Right lobe of liver (tissue), 6 donors: ENCODE measurements at regions not wholly inside any gene's neighbourhood (a gene's known extent, or its start where the extent isn't known, plus 50 kb on each side); places are given as distances from the start of the nearest gene placed in this dataset.

Experiments used
- ATAC-seq, 4 donors: fragments of 200-7000 bp; cut with Tn5 transposase; one replicate each; pipeline ENCODE4 v1.9.1; 2020; ENCODE audit warnings: mild to moderate bottlenecking in 4 of 4, moderate library complexity in 4 of 4
- DNase-seq, 3 donors: peaks; one replicate each; pipeline ENCODE4 v3.0.0-alpha.2; 2020
- H3K27ac ChIP-seq, 3 donors: fragments of 200-600 bp; one replicate each; pipeline ENCODE4 v1.8.0; 2022
- H3K27me3 ChIP-seq, 2 donors: fragments of 200-600 bp; one replicate each; pipeline ENCODE4 v1.8.0; 2022
- H3K36me3 ChIP-seq, 4 donors: fragments of 200-600 bp; sonication (generic) in 1 of 4; one replicate each; pipeline versions ENCODE4 v1.5.1 to v1.8.0; 2017 to 2022; ENCODE audit warnings: control low read depth in 1 of 4
- H3K4me1 ChIP-seq, 4 donors: fragments of 200-600 bp; sonication (generic) in 1 of 4; one replicate each; pipeline versions ENCODE4 v1.5.1 to v1.8.0; 2017 to 2022; ENCODE audit warnings: control low read depth in 1 of 4
- H3K4me3 ChIP-seq, 3 donors: fragments of 200-600 bp; one replicate each; pipeline ENCODE4 v1.8.0; 2022
- H3K9me3 ChIP-seq, 4 donors: fragments of 200-600 bp; sonication (generic) in 1 of 4; one replicate each; pipeline versions ENCODE4 v1.5.1 to v1.8.0; 2017 to 2022; ENCODE audit warnings: control low read depth in 1 of 4
- POLR2A ChIP-seq: fragments of 450-650 bp; IDR thresholded peaks from one replicate; pipeline ENCODE4 v1.6.1; 2017; ENCODE audit warnings: antibody characterized with exemption, mild to moderate bottlenecking
- WGBS: methylation state at CpG from one replicate; pipeline ENCODE4 v1.1.6; 2018; ENCODE audit warnings: low coverage, low lambda C conversion rate; ENCODE audit not compliant: insufficient coverage; ENCODE audit errors: missing lambda C conversion rate; 5-methylcytosine and 5-hydroxymethylcytosine counted together
- intact Hi-C, 2 donors: fragments of 100-400 bp; cut with DNase I; formaldehyde crosslinking; loops; one replicate each; pipeline versions ENCODE4 v1.11.2 to v1.14.1; 2022
- TF ChIP-seq, protein P1 (sequence below), 4 donors: fragments of 200-600 bp in 3 of 4; fragments of 450-650 bp in 1 of 4; IDR thresholded peaks; one replicate each; pipeline versions ENCODE4 v1.5.1 to v1.8.0; 2016 to 2022; ENCODE audit warnings: antibody characterized with exemption in 4 of 4, mild to moderate bottlenecking in 2 of 4
- donor health status: DM: no; HTN: yes; CAD: no.
- donor health status: DM: no; HTN: no; CAD: no.
- donor health status: DM: no; HTN: no; CAD: no.
- donor health status: DM: no; HTN: yes; CAD: no.
- donor health status: DM: no; HTN: yes; CAD: no.

GRCh38 chr22:47372596-47373385 lies 610.3 kb downstream of the TBC1D22A start:
- WGBS, result 74% methylated on average over 16 of the region's 27 CpGs
- Histone ChIP-seq H3K9me3 (no peaks in the 10 kb centered on the region), H3K4me1 (no peaks in the 10 kb centered on the region), H3K4me3 (no peak overlapping the region), H3K36me3 (no peaks in the 10 kb centered on the region), H3K27me3 (no peaks in the 10 kb centered on the region), H3K27ac (no peak overlapping the region)
- DNase-seq (peak in 2 of 3 donors; percentile 33 to 46), ATAC-seq (no peak)
- intact Hi-C loops, result no loop called here
- TF ChIP-seq, protein P1, sequence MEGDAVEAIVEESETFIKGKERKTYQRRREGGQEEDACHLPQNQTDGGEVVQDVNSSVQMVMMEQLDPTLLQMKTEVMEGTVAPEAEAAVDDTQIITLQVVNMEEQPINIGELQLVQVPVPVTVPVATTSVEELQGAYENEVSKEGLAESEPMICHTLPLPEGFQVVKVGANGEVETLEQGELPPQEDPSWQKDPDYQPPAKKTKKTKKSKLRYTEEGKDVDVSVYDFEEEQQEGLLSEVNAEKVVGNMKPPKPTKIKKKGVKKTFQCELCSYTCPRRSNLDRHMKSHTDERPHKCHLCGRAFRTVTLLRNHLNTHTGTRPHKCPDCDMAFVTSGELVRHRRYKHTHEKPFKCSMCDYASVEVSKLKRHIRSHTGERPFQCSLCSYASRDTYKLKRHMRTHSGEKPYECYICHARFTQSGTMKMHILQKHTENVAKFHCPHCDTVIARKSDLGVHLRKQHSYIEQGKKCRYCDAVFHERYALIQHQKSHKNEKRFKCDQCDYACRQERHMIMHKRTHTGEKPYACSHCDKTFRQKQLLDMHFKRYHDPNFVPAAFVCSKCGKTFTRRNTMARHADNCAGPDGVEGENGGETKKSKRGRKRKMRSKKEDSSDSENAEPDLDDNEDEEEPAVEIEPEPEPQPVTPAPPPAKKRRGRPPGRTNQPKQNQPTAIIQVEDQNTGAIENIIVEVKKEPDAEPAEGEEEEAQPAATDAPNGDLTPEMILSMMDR (IDR thresholded peaks at IDR 0.05), result no peak
- TF ChIP-seq POLR2A, result no peak

GRCh38 chr22:47372111-47372581 lies 609.7 kb downstream of the TBC1D22A start:
- H3K27me3 ChIP-seq, result no peaks in the 10 kb centered on the region
- no peaks in the 10 kb centered on the region for H3K36me3 ChIP-seq
- H3K4me3 ChIP-seq, result no peak overlapping the region
- WGBS, result 60% methylated on average over 7 of the region's 15 CpGs
- intact Hi-C loops, result no loop called here
- ATAC-seq (no peak), DNase-seq (peak in 2 of 3 donors; percentile 27 to 31)
- H3K27ac ChIP-seq, result no peak overlapping the region
- no peaks in the 10 kb centered on the region for H3K4me1 ChIP-seq
- no peaks in the 10 kb centered on the region for H3K9me3 ChIP-seq
- TF ChIP-seq, protein P1 (IDR thresholded peaks at IDR 0.05), result no peak
- no peak for TF ChIP-seq POLR2A

- H3K4me1 ChIP-seq, result no peaks in the 10 kb centered on the region
- DNase-seq (peak in 1 of 3 donors; percentile 39), ATAC-seq (no peak)
- 66% methylated on average over 12 of the region's 15 CpGs for WGBS
- H3K27me3 ChIP-seq, result no peaks in the 10 kb centered on the region
- no peak overlapping the region for H3K27ac ChIP-seq
- no peak for TF ChIP-seq POLR2A
- TF ChIP-seq, protein P1 (IDR thresholded peaks at IDR 0.05), result no peak
- H3K36me3 ChIP-seq, result no peaks in the 10 kb centered on the region
- H3K9me3 ChIP-seq, result no peaks in the 10 kb centered on the region
- intact Hi-C loops, result no loop called here
- no peak overlapping the region for H3K4me3 ChIP-seq
These were observed 609.0 kb downstream of the TBC1D22A start for GRCh38 chr22:47371263-47372090.

DNA sequence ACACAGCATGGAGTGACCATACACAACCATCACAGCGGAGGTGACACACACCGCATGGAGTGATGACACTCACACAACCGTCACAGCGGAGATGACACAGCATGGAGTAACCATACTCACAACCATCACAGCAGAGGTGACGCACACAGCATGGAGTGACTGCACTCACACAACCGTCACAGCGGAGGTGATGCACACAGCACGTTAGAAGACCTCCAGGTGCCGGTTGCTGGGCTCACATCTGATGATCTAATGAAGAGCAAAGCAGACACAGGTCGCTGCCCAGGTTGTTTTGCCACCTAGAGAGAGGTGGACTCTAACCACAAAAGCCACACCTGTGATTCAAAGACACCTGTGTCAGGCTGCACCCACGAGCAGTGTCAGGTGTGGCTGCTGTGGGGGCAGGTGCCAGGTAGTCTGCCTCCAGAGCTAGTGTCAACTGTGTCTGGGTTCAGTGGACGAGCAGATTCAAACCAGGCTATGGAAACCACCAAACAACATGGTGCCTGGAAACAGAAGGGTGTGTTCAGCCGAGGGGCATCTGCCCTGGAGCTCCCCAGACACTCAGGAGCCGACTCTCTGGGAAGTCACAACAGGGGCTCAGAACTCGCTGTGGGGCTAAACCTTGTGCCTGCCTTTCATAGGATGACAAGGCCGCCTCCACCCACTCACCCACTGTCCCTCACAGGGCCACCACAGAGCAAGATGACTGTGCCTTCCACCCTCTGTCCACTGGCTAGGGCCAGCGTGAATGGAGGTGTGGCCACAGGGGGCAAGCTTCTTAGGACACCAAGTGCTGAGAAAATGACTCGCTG lies 608.2 kb downstream of the TBC1D22A start:
- no peaks in the 10 kb centered on the region for H3K27me3 ChIP-seq
- ATAC-seq, result no peak
- H3K36me3 ChIP-seq, result no peaks in the 10 kb centered on the region
- intact Hi-C loops, result no loop called here
- no peak overlapping the region for H3K4me3 ChIP-seq
- no peaks in the 10 kb centered on the region for H3K9me3 ChIP-seq
- 65% methylated on average over 15 of the region's 18 CpGs for WGBS
- H3K4me1 ChIP-seq, result no peaks in the 10 kb centered on the region
- TF ChIP-seq, protein P1 (IDR thresholded peaks at IDR 0.05), result no peak
- no peak for TF ChIP-seq POLR2A
- H3K27ac ChIP-seq, result no peak overlapping the region
- DNase-seq, result peak in 2 of 3 donors; percentile 20 to 35
